HCT116 (cell line): ENCODE measurements at regions not wholly inside any gene's neighbourhood (a gene's known extent, or its start where the extent isn't known, plus 50 kb on each side); places are given as distances from the start of the nearest gene placed in this dataset.

Experiments
- ATAC-seq: fragments of 200-7000 bp; cut with Tn5 transposase; 2 replicates; pipeline ENCODE4 v1.9.1; 2020; ENCODE audit warnings: mild to moderate bottlenecking, moderate library complexity
- BruUV-seq: library from RNA; stranded (reverse); fragments of 400-500 nt; replicated peaks from 2 replicates; lab custom pipeline; 2021; lab: Mats Ljungman, UMichigan
- CTCF ChIA-PET: fragments of 300-600 bp; sonication (Branson Sonifier 250); formaldehyde crosslinking; loops from one replicate; lab custom pipeline; 2021; ENCODE audit warnings: antibody characterized with exemption; lab: Charles Lee
- POLR2A ChIA-PET: fragments of 300-600, 350-600 bp; sonication (Branson Sonifier 250); formaldehyde crosslinking; loops from one replicate; lab custom pipeline; 2021; ENCODE audit warnings: antibody characterized with exemption; lab: Charles Lee
- RAD21 ChIA-PET, 2 experiments: fragments of 300-600 bp; sonication (Branson Sonifier 250); formaldehyde crosslinking; loops; one replicate each; lab custom pipeline; 2023; ENCODE audit warnings: low total read pairs in 2 of 2; ENCODE audit not compliant: uncharacterized antibody in 2 of 2, unreplicated experiment in 2 of 2, low non-redundant PET in 1 of 2; lab: Charles Lee
- DNase-seq: peaks from one replicate; pipeline ENCODE4 v3.0.0-alpha.2; 2010; ENCODE audit warnings: low read depth, low spot score
- H2AFZ ChIP-seq: fragments of 200-600 bp; shearing (Covaris generic), sonication (generic); 2 replicates; pipeline ENCODE4 v1.6.1; 2017; ENCODE audit warnings: low read depth, mixed run types, mixed read lengths, antibody characterized with exemption, low read length; ENCODE audit not compliant: poor library complexity, severe bottlenecking
- H3K27ac ChIP-seq: 2 replicates; pipeline ENCODE4 v1.5.1; 2012; ENCODE audit warnings: low read depth, low read length
- H3K27me3 ChIP-seq: fragments of 200-600 bp; sonication (generic); 2 replicates; pipeline ENCODE4 v1.6.1; 2016; ENCODE audit warnings: mixed run types, low read length, mixed read lengths; ENCODE audit not compliant: insufficient read depth
- H3K36me3 ChIP-seq, 2 experiments: fragments of 200-500 bp in 1 of 2; fragments of 200-600 bp in 1 of 2; sonication (Bioruptor generic) in 1 of 2; sonication (generic) in 1 of 2; 2 replicates each; pipeline versions ENCODE4 v1.5.1 to v1.6.1; 2014 to 2016; ENCODE audit warnings: low read length in 2 of 2, inconsistent platforms in 1 of 2, mixed read lengths in 1 of 2, mixed run types in 1 of 2; ENCODE audit not compliant: insufficient read depth in 2 of 2, control insufficient read depth in 1 of 2
- H3K4me1 ChIP-seq, 2 experiments: fragments of 200-600 bp in 1 of 2; sonication (generic) in 1 of 2; 2 replicates each; pipeline versions ENCODE4 v1.5.1 to v1.6.1; 2012 to 2017; ENCODE audit warnings: low read length in 2 of 2, inconsistent platforms in 1 of 2, mild to moderate bottlenecking in 1 of 2, mixed read lengths in 1 of 2, mixed run types in 1 of 2, moderate library complexity in 1 of 2; ENCODE audit not compliant: insufficient read depth in 2 of 2, control insufficient read depth in 1 of 2
- H3K4me2 ChIP-seq: fragments of 200-600 bp; sonication (generic); 2 replicates; pipeline ENCODE4 v1.6.1; 2017; ENCODE audit warnings: mixed run types, low read length, mixed read lengths
- H3K4me3 ChIP-seq, 2 experiments: fragments of 200-600 bp in 1 of 2; sonication (generic) in 1 of 2; replicated peaks in 1 of 2; 2 replicates each; pipeline ENCODE4 v1.5.1; 2011 to 2016; ENCODE audit warnings: low read length in 2 of 2, control low read depth in 1 of 2, low read depth in 1 of 2, mild to moderate bottlenecking in 1 of 2, mixed read lengths in 1 of 2, mixed run types in 1 of 2
- H3K79me2 ChIP-seq: fragments of 200-600 bp; sonication (generic); 2 replicates; pipeline ENCODE4 v1.6.1; 2017; ENCODE audit warnings: mild to moderate bottlenecking, mixed run types, low read length, moderate library complexity, mixed read lengths; ENCODE audit not compliant: insufficient read depth
- H3K9ac ChIP-seq: fragments of 200-600 bp; sonication (generic); 2 replicates; pipeline ENCODE4 v1.6.1; 2016; ENCODE audit warnings: low read length, mixed read lengths
- H3K9me2 ChIP-seq: fragments of 200-600 bp; sonication (generic), shearing (Covaris generic); 2 replicates; pipeline ENCODE4 v1.6.1; 2017; ENCODE audit warnings: mixed run types, mild to moderate bottlenecking, moderate library complexity; ENCODE audit not compliant: insufficient read depth
- H3K9me3 ChIP-seq, 2 experiments: fragments of 200-500 bp in 1 of 2; fragments of 200-600 bp in 1 of 2; sonication (Bioruptor generic) in 1 of 2; sonication (generic) in 1 of 2; 2 replicates each; pipeline ENCODE4 v1.6.1; 2014 to 2017; ENCODE audit warnings: low read length in 2 of 2, mixed read lengths in 2 of 2, inconsistent platforms in 1 of 2, low read depth in 1 of 2, mild to moderate bottlenecking in 1 of 2, mixed run types in 1 of 2, moderate library complexity in 1 of 2; ENCODE audit not compliant: control insufficient read depth in 1 of 2, insufficient read depth in 1 of 2
- H4K20me1 ChIP-seq: fragments of 200-600 bp; sonication (generic), shearing (Covaris generic); 2 replicates; pipeline ENCODE4 v1.6.1; 2017; ENCODE audit warnings: mixed run types, mild to moderate bottlenecking, moderate library complexity; ENCODE audit not compliant: insufficient read depth
- CBX3 ChIP-seq: IDR thresholded peaks from 2 replicates; pipeline ENCODE4 v1.6.1; 2012; ENCODE audit warnings: low read depth
- CEBPB ChIP-seq: IDR thresholded peaks from 2 replicates; pipeline ENCODE4 v1.6.1; 2012; ENCODE audit warnings: low read depth
- EGR1 ChIP-seq: IDR thresholded peaks from 2 replicates; pipeline ENCODE4 v1.6.1; 2012; ENCODE audit warnings: low read depth
- ELF1 ChIP-seq: IDR thresholded peaks from 2 replicates; pipeline ENCODE4 v1.6.1; 2012; ENCODE audit warnings: low read depth, borderline replicate concordance
- EZH2 ChIP-seq: fragments of 200-600 bp; sonication (generic); IDR thresholded peaks from 2 replicates; pipeline ENCODE4 v1.6.1; 2017; ENCODE audit warnings: antibody characterized with exemption, mixed run types
- EZH2phosphoT487 ChIP-seq: fragments of 200-600 bp; IDR thresholded peaks from 2 replicates; pipeline ENCODE4 v1.6.1; 2018; ENCODE audit warnings: antibody characterized with exemption, borderline replicate concordance
- JUND ChIP-seq: IDR thresholded peaks from 2 replicates; pipeline ENCODE4 v1.6.1; 2012
- RAD21 ChIP-seq: IDR thresholded peaks from 2 replicates; pipeline ENCODE4 v1.6.1; 2012; ENCODE audit warnings: low read depth, mild to moderate bottlenecking
- SIN3A ChIP-seq: IDR thresholded peaks from 2 replicates; pipeline ENCODE4 v1.6.1; 2012; ENCODE audit warnings: low read depth
- SP1 ChIP-seq: IDR thresholded peaks from 2 replicates; pipeline ENCODE4 v1.6.1; 2012; ENCODE audit warnings: low read depth
- TCF7L2 ChIP-seq: IDR thresholded peaks from 2 replicates; pipeline ENCODE4 v1.7.0; 2011; ENCODE audit warnings: borderline replicate concordance, inconsistent platforms; ENCODE audit not compliant: insufficient read depth, insufficient read length; ENCODE audit errors: extremely low read depth
- ZFX ChIP-seq: fragments of 450-650 bp; IDR thresholded peaks from 2 replicates; pipeline ENCODE4 v1.6.1; 2017
- ZNF274 ChIP-seq: fragments of 200-500 bp; sonication (Bioruptor generic); IDR thresholded peaks from 2 replicates; pipeline ENCODE4 v1.6.1; 2014; ENCODE audit warnings: mild to moderate bottlenecking, low read depth, low read length, inconsistent platforms
- intact Hi-C: fragments of 100-400 bp; cut with micrococcal nuclease; formaldehyde crosslinking; loops from 2 replicates; pipeline ENCODE4 v1.10.0; 2022
- TF ChIP-seq, protein P1 (sequence below): IDR thresholded peaks from 2 replicates; pipeline ENCODE4 v1.6.1; 2012
- TF ChIP-seq, protein P2 (sequence below): IDR thresholded peaks from 2 replicates; pipeline ENCODE4 v1.6.1; 2011; ENCODE audit warnings: mild to moderate bottlenecking, low read length, moderate library complexity; ENCODE audit not compliant: insufficient replicate concordance; ENCODE audit errors: extremely low read depth
- TF ChIP-seq, protein P3 (sequence below): IDR thresholded peaks from 2 replicates; pipeline ENCODE4 v1.6.1; 2012
- TF ChIP-seq, protein P4 (sequence below), 3 experiments: fragments of 200-600 bp in 1 of 3; sonication (generic) in 1 of 3; IDR thresholded peaks in 2 of 3; conservative IDR thresholded peaks in 1 of 3; 2 replicates each; pipeline ENCODE4 v1.5.1; 2012 to 2017; ENCODE audit warnings: low read depth in 2 of 3, low read length in 2 of 3, antibody characterized with exemption in 1 of 3, borderline replicate concordance in 1 of 3, control low read depth in 1 of 3, mild to moderate bottlenecking in 1 of 3, mixed read lengths in 1 of 3, mixed run types in 1 of 3, moderate library complexity in 1 of 3; ENCODE audit not compliant: insufficient read depth in 1 of 3
- TF ChIP-seq, protein P5 (sequence below): IDR thresholded peaks from 2 replicates; pipeline ENCODE4 v1.6.1; 2012; ENCODE audit warnings: low read depth

DNA sequence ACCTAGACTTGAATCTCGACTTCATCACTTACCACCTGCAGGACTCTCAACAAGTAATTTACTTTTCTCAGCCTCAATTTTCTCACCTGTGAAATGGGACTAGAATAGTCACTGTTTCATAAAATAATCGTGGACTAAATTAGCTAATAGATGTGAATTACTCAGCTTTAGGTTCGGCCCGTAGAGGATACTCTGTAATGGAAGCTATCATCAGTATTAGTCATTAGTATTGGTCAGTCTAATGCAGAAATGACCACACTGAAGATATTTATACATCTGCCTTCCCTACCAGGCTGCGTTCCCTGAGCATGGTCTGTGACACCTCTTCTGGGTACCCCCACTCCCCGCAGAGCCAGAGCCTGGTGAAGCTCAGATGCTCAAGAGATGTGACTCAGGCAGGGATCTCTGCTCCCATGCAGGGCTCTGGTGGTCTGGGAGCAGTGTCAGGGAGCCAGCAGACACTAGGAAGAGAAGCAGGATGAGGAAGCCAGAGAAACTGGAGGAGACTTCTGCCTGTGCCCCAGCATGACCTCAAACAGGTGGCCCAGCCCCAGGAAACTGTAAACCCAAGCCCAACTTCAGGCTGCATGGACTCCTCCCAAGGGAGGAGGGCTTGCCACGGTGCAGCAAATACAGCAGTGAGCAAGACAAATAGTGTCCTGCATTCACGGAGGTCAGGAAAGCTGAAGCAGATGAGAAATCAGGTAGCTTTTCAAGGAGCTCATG lies 88.0 kb upstream of the E2F8 start:
- H3K4me2 ChIP-seq = no peak overlapping the region
- H3K79me2 ChIP-seq = no peaks in the 10 kb centered on the region
- intact Hi-C loops = loop anchor here (5.0 kb wide), 1 partner anchor 224 kb away; no protein-coding TSS in a partner anchor
- TF ChIP-seq, protein P1, sequence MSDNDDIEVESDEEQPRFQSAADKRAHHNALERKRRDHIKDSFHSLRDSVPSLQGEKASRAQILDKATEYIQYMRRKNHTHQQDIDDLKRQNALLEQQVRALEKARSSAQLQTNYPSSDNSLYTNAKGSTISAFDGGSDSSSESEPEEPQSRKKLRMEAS = no peak
- TF ChIP-seq CEBPB (no peak), ELF1 (no peak), CBX3 (no peak), RAD21 (no peak), EZH2 (no peak), SIN3A (no peak), ZFX (no peak), EZH2phosphoT487 (no peak), SP1 (no peak), ZNF274 (no peak), JUND (no peak), EGR1 (no peak), TCF7L2 (no peak)
- TF ChIP-seq, protein P2, sequence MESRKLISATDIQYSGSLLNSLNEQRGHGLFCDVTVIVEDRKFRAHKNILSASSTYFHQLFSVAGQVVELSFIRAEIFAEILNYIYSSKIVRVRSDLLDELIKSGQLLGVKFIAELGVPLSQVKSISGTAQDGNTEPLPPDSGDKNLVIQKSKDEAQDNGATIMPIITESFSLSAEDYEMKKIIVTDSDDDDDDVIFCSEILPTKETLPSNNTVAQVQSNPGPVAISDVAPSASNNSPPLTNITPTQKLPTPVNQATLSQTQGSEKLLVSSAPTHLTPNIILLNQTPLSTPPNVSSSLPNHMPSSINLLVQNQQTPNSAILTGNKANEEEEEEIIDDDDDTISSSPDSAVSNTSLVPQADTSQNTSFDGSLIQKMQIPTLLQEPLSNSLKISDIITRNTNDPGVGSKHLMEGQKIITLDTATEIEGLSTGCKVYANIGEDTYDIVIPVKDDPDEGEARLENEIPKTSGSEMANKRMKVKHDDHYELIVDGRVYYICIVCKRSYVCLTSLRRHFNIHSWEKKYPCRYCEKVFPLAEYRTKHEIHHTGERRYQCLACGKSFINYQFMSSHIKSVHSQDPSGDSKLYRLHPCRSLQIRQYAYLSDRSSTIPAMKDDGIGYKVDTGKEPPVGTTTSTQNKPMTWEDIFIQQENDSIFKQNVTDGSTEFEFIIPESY = no peak
- TF ChIP-seq, protein P3, sequence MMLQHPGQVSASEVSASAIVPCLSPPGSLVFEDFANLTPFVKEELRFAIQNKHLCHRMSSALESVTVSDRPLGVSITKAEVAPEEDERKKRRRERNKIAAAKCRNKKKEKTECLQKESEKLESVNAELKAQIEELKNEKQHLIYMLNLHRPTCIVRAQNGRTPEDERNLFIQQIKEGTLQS = no peak
- TF ChIP-seq, protein P4, sequence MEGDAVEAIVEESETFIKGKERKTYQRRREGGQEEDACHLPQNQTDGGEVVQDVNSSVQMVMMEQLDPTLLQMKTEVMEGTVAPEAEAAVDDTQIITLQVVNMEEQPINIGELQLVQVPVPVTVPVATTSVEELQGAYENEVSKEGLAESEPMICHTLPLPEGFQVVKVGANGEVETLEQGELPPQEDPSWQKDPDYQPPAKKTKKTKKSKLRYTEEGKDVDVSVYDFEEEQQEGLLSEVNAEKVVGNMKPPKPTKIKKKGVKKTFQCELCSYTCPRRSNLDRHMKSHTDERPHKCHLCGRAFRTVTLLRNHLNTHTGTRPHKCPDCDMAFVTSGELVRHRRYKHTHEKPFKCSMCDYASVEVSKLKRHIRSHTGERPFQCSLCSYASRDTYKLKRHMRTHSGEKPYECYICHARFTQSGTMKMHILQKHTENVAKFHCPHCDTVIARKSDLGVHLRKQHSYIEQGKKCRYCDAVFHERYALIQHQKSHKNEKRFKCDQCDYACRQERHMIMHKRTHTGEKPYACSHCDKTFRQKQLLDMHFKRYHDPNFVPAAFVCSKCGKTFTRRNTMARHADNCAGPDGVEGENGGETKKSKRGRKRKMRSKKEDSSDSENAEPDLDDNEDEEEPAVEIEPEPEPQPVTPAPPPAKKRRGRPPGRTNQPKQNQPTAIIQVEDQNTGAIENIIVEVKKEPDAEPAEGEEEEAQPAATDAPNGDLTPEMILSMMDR (IDR thresholded peaks at IDR 0.05 in 2 of 3, conservative IDR thresholded peaks at IDR 0.05 in 1 of 3; ENCODE audit: borderline replicate concordance in 1 of 3, insufficient read depth in 1 of 3, low read depth in 2 of 3, low read length in 2 of 3) = no peak
- TF ChIP-seq, protein P5, sequence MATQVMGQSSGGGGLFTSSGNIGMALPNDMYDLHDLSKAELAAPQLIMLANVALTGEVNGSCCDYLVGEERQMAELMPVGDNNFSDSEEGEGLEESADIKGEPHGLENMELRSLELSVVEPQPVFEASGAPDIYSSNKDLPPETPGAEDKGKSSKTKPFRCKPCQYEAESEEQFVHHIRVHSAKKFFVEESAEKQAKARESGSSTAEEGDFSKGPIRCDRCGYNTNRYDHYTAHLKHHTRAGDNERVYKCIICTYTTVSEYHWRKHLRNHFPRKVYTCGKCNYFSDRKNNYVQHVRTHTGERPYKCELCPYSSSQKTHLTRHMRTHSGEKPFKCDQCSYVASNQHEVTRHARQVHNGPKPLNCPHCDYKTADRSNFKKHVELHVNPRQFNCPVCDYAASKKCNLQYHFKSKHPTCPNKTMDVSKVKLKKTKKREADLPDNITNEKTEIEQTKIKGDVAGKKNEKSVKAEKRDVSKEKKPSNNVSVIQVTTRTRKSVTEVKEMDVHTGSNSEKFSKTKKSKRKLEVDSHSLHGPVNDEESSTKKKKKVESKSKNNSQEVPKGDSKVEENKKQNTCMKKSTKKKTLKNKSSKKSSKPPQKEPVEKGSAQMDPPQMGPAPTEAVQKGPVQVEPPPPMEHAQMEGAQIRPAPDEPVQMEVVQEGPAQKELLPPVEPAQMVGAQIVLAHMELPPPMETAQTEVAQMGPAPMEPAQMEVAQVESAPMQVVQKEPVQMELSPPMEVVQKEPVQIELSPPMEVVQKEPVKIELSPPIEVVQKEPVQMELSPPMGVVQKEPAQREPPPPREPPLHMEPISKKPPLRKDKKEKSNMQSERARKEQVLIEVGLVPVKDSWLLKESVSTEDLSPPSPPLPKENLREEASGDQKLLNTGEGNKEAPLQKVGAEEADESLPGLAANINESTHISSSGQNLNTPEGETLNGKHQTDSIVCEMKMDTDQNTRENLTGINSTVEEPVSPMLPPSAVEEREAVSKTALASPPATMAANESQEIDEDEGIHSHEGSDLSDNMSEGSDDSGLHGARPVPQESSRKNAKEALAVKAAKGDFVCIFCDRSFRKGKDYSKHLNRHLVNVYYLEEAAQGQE = no peak
- no peak overlapping the region for H2AFZ ChIP-seq
- no peak overlapping the region for H3K4me3 ChIP-seq
- H4K20me1 ChIP-seq = no peaks in the 10 kb centered on the region
- no TSS peak for BruUV-seq
- peaks cover 74% of the 10 kb centered on the region for H3K27me3 ChIP-seq
- H3K27ac ChIP-seq = no peak overlapping the region
- no peaks in the 10 kb centered on the region for H3K4me1 ChIP-seq
- no peaks in the 10 kb centered on the region for H3K36me3 ChIP-seq
- no peaks in the 10 kb centered on the region for H3K9me3 ChIP-seq
- CTCF ChIA-PET = no interaction called here
- H3K9me2 ChIP-seq = no peaks in the 10 kb centered on the region
- DNase-seq = no peak
- ATAC-seq = no peak
- POLR2A ChIA-PET = no interaction called here
- no peak overlapping the region for H3K9ac ChIP-seq
- RAD21 ChIA-PET = no interaction called here
